GM21528 (cell line): ENCODE measurements at regions not wholly inside any gene's neighbourhood (a gene's known extent, or its start where the extent isn't known, plus 50 kb on each side); places are given as distances from the start of the nearest gene placed in this dataset.

Source experiments
- ATAC-seq: cut with Tn5 transposase; IDR thresholded peaks from one replicate; pipeline ENCODE4 v1.9.1; 2021; ENCODE audit warnings: mild to moderate bottlenecking, moderate library complexity; ENCODE audit not compliant: unreplicated experiment, low FRiP score

DNA sequence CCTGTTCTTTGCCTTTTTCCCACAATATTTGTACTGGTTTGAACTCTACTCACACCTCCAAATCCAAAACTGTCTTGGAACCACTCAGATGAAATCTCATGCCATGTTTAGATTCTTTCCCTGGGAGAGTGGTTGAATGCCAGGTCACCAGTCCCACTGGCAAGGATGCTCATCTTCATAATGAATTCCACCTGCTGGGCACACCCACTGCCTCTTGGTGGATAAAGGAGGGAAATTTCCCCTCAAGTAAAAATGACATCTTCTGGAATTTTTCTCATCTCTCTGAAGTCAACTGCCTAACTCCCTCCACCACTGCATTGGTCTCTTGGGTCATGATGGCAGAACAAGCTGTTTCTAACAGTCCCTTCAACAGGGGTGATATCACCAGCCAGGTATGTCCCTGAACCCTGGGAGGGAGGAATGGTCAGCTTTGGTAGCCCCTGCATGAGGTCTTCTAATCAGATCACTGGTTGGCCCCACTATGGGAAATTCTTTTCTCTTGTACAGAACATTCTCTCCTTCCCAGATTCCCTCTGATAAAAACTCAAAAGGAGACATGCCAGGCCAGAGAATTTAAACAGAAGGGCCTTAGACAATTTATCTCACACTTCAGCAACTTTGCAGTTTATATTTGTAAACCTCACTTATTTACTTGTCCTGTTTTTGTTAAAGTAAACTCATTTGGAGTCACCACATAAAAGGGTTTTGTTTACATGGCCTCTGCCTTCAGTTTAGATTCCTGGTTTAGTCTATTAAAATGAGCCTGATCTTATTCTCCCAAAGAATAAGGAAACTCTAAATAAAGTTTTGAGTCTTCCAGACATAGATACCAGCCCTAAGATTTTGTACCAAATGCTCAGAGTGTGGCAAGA is 143.4 kb downstream of the WNT5A start:
- ATAC-seq: no peak

DNA sequence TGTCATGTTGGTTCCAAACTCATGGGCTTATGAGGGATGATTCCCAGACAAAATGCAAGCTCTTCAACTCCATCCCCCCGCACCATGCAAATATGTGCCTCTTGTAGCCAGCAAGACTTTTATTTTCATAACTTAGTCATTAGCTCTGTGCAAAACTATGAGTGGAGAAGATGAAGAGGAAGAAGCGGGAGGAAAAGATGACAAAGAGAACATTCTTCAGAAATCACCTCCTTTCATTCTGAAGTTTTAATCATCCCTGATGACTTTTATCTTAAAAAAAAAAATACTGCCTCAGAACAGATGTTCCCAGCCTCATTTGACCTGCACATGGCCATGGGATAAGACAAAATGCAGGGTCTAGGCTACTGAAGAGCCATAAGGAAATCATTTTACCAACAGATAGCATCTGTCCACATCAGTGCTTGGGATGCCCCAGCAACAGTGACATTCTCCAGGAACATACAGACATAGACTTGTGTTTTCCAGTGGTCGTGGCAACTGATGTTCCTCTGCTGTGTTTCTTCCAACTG is 145.5 kb downstream of the WNT5A start:
- ATAC-seq: no peak

DNA sequence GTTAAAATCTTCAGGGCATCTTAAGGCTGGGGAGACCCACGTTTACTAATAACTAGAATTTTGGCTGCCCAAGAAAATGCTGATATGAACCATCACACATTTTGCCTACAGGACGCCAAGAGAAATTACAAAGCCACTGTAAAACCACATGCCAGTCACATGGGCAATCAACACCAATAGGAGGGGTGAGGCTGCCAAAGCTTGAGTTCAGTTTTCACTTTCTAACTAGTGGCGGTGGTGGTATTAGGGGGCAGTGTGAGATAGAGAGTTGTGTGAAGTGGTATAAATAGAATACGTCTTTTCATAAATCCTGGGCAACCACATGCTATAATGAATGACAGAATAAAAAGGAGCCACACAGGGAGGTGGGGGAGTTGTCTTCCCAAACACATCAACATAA is 147.3 kb downstream of the WNT5A start:
- no peak for ATAC-seq

DNA sequence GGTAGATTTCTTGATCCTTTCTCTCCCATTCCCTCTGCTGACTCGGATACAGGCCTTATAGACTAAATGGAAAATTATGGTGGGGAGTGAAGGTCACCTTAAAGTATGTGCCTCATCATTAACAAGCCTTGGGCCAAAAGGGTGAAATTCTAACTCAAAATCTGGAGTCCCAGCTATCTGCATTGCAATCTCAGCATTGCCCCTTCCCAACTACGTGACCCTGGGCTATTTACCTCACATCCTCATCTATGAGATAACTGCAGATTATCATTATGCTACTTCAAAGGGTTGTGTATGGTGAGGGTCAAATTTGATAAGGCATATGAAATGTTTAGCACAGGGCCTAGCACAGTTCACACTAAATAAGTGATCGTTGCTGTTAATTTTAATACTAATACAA is 147.7 kb downstream of the WNT5A start:
- ATAC-seq: no peak

DNA sequence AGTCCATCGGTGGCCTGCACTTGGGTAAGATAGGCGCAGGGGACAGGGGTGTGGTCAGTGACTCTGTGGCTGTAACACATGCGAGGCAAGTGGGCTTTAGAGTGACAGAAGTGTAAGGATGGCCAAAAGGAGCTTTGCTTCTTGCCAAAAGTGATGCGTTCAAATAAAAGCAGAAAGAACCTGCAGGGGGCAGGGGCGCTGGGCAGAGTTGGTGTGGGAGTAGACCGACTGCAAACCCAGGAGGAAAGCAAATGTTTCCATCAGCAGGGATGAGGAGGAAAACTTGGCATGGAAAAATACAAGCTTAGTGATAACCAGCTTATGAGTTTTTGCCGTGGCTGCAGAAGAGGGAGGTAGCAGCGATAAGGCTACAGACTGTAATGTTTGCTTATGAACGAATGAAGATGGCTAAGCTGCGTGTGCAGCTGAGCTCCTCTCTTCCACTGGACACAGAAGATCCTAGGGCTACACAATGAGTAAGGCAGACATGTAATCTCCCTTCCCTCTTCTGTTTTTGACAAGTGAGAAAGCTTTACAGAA is 149.4 kb downstream of the WNT5A start:
- no peak for ATAC-seq

DNA sequence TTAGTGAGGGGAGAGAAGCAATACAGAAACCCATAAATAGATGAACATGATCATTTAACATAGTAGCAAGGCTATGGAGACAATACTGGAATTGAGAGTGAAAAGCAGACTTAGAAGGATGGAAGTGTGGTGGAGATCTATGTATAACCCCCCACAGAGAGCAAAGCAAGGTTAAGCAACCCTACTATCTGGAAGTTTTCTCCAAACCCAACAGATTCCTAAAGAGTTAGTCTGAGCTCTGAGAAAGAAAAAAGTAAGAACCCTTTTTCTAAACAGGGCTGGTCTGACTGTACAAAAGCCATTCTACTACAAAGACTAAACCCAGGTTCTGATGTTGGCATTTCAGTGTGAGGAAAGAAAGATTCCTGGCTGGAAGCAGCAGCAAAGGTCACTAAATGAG is 153.2 kb downstream of the WNT5A start:
- no peak for ATAC-seq

DNA sequence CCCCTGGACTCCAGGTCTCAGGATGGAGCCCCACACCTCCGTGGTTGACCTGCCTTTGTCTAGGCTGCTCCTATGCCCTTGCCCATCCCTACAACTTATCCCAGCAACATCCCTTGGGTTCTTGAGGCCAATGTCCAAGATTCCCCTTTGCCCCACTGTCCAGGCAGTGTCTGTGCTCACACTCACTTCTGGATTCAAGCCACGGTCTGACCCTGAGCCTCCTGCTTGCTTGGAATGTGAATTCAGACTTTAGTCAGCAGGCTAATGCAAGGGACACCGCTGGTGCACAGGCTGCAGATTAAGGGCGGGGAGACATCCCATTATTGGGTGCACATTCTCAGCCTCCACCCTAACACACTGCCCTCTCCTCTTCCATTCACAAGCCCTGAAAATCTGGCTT is 154.1 kb downstream of the WNT5A start:
- no peak for ATAC-seq

DNA sequence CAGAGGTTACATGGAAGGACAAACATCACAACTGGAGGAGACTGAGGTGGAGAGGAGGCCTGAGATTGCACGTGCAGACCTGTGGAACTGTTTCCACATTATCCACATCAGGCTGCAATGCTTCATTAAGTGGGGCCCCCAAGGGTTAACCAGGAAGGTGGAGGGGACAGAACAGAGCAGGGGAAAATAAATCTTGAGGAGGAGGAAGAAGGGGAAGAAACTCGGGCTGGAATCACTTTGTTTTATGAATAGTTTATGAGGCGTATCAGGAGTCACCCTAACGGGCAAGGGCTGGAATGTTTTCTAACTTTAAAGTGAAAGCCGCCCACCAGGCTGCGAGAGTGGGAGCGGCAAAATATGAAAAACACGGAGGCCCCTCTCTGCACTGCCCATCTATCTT is 154.9 kb downstream of the WNT5A start:
- no peak for ATAC-seq

DNA sequence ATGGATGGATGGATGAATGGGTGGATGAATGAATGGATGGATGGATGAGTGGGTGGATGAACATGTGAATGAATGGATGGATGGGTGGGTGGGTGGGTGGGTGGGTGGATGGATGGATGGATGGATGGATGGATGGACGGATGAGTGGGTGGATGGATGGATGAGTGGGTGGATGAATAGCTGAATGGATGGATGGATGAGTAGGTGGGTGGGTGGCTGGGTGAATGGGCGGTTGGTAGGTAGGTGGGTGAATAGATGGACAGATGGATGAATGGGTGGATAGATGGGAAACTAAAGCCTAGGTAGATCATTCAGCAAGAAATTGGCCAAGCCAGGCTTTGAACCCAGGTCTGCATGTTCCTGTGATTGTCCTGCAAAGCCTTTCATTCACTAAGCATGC is 155.6 kb downstream of the WNT5A start:
- ATAC-seq: no peak

DNA sequence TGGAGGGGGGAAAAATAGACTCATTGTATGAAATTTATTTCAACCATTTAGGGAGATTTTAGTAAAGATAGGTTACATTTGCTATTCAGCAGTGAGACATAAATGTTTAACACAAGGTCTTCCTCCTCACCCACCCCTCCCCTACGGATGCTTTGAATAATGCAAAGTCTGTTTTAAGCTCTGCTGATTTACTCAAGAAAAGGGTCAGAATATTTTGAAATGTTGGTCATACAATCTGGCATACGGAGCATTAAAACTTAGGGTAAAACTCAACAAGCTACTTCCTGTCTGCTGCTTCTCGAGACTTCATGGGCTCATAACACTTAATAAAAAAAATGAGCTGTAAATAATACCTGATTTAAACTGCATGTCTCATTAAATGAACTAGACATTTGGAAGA is 156.3 kb downstream of the WNT5A start:
- ATAC-seq: no peak

DNA sequence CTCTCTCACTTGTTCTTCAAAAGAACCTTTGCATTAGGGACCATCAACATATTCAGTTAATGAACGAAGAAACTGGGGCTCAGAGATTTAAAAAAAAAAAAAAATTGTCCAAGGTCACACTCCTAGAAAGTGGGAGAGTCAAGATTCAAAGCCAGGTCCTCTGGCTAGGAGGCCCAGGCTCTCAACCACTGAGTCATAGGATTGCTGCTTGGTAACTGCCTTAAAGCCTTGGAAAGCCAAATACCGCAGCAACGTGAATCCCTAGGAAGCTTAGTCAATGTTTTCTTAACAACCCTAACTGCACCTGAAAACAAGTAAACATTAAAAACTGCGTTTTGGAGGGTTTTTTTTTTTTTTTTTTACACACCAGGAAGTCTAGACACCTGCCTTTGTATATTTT is 156.8 kb downstream of the WNT5A start:
- no peak for ATAC-seq

DNA sequence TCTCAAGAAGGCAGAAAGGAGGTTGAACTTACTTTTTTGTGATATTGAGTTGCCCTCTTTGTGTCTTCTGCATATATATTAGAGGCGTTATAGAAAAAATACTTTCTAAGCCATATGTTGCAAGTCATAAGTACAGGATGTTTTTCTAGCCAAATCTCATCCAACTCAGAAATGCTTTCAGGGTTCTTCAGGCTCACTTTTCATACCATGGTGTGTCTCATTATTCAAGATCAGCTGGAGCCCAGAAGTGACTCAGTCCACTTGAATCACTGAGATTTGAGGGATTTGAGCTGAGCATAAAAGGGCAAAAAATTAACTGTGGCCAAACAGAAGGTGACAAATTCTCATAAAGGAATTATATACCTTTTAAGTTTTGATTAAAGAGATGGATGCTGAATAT is 157.3 kb downstream of the WNT5A start:
- no peak for ATAC-seq

DNA sequence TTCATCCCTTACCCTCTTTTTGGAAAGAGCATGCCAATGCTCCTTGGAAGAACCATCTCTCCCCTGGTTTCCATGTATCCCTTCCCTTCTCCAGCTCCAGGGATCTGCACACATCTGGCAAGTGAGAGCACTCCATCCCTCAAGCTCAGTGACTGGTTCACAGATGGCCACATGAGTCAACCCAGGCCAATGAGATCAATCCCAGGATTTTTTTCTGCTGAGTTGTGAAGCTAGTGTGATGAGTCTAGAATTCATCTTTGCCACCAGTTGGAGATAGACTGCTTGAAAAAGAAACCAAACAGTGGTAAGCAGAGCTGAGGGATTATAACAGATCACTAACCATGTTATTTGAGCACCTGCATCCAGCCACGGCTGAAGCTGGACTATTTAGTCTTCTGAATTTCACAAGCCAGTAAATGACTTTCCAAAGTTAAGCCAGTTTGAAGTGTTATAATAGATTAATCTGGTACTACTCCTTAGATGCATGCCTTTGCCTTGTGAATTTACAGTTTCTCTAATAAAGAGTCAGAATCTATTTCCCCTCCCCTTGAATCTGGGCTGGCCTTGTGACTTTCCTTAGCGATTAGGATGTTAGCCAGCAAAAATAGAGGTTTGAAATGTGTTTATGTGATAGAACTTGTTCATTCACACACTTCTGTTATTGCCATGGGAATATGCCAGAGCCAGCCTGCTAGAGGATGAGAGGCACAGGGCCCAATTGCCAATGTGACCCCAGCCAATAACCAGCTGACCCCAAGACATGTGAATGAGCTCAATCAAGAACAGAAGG is 159.8 kb downstream of the WNT5A start:
- no peak for ATAC-seq

DNA sequence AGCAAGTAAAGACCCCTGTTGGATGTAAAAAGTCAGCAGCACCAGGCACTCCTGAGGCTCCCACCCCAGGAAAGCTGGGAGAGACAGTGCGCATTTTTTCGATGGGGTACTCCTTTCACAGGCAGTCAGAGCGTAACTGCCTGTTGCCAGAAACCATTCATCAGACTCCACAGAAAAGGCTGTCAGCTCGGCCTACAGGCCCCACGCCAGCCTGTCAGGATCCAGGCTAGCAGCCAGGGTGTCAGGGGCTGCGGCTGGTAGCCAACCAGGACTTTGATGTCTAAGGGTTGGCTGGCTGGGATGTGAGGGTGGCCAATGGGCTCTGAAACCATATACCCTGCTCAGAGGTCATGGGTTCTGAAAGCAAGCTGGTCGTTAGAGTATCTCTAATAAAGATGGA is 164.5 kb downstream of the WNT5A start:
- ATAC-seq: no peak

DNA sequence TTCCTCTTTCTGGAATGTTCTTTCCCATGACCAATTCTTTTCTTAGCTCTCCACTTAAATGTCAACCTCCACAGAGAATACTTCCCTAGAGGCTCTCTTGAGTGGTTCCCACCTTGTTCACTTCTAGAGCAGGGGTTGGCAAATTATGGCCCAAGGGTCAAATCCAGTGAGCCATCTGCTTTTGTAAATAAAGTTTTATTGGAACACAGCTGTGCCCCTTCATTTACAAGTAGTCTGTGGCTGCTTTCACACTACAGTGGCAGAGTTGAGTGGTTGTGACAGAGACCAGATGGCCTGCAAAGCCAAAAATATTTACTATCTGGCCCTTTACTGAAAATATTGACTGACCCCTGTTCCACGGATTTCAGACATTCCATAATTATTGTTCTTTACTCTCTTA is 166.2 kb downstream of the WNT5A start:
- ATAC-seq: no peak

DNA sequence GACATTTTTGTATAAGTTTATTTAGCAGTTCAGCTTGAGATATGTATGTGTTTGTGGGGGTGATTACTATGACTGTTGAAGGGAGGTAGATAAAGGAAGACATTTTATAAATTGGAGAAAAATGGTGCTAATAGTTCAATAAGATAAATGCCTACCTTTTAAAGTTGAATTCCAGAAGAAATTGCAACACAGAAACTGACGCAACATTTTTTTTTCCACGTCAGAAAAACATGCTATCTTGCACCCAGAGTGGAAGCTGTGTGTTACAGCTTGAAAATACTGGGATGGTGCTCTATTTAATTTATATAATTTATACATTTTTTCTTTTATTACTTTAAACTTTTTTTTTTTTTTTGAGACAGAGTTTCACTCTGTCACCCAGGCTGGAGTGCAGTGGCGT is 171.7 kb downstream of the WNT5A start:
- no peak for ATAC-seq

DNA sequence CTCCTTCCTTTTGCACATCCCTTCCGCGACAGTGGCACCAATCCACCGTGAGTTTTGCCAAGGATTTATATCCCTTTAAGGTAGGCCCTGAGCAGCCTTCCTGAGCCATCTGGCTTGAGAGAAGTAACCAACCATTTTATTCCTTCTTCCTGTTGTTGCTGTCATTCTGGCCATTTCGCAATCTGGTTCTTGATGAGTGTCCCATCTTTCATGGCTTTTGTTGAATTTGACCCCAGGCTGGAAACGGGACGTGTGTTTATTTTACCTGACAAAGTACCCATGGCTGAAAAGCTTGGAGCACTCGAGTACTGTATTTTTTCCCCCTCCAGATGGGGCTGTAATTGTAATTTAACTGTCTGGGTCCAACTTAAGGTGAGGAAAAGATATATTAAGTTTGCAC is 173.4 kb downstream of the WNT5A start:
- ATAC-seq: no peak

DNA sequence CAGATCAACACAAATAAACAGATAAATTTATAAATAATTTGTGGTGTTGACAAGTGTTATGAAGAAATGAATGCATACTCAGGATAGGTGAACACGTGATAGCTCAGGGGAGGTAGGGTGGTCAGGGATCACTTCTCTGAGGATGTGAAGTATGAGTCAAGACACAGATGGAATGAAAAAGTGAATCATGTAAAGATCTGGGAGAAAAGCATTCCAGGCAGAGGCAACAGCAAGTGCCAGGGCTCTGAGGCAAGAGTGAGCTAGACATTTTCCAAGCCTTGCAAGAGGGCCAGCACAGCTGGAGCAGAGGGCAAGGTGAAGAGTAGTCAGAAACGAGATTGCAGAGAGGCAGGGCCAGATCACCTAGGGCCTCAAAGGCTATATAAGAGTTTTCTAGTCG is 177.8 kb downstream of the WNT5A start:
- no peak for ATAC-seq

DNA sequence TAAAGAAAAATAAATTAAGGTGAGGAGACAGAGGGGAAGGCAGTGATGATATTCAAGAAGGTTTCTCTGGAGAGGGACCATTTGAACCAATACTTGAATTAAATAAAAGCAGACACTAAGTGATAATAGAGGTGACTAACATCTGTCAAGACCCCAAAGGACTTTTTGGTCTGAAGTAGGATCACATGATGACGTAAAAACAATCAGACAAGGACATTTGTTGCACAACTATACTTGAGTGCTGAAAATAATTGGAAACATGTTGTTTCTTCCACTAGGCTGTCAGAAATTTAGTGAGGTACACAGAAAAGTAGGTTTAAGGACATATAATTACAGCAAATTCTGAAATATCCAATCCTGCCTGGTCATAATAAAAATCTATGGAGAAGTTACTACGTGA is 179.5 kb downstream of the WNT5A start:
- ATAC-seq: no peak

DNA sequence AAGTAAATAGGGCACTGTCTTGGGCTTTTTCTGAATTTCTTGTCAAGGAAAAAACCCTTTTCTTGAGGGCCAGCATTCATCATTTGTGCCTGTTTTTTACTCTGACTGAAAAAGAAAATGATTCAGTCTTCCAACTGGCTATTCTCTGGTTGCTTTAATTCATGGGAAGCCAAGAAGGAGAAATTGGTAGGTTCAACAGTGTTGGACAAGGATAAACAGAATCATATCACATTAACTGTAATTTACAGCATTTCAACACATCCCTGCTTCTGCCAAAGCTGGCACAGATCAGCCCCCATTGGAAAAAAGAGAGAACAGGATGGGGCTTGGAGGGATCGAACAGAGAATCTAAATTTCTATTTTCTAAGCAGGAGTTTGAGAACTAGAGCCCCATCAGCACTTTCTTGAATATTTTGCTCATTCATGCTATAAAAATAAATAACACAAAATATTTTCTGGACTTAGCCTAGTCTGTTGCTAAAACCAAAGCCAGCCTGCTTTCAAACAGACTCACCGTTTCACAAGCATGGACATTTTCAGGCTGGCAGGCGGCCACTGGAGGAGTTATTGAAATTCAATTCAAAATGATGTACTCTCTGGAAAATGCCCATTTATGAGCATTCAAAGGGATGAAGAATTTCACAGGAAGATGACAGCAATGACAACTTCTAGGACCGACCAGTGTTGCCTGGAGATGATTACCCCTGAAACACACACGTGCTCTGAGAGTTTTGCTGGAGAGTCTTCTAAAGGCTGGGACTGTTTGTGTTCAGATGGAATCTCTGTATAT is 181.2 kb downstream of the WNT5A start:
- no peak for ATAC-seq

DNA sequence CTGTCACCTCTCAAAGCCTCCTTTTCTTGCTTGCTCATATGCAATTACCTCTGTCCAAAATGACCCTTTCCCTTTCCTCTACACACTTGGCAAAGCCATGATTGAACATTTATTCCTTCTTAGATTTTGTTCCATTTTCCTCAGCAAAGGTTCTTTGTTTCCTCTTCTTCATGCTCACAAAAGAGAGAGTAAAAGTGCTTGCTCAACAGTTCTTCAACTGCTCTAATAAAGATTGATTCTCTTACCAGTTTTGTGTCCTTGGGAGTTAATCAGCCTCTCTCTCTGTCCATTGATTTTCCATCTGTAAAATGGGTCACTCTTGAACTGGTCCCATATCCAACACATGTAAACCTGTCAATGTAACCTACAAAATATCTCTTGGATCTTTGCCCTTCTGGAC is 186.4 kb downstream of the WNT5A start:
- ATAC-seq: no peak
